Parathyroid adenoma (tissue), 2 donors: ENCODE measurements at regions not wholly inside any gene's neighbourhood (a gene's known extent, or its start where the extent isn't known, plus 50 kb on each side); places are given as distances from the start of the nearest gene placed in this dataset.

Experiments
- H2AFZ ChIP-seq: fragments of 300-600 bp; sonication (generic); one replicate; pipeline ENCODE4 v1.7.0; 2017; ENCODE audit warnings: antibody characterized with exemption, mild to moderate bottlenecking
- H3K27ac ChIP-seq: fragments of 300-600 bp; sonication (generic); one replicate; pipeline ENCODE4 v1.7.0; 2017
- H3K27me3 ChIP-seq: fragments of 300-600 bp; sonication (generic); one replicate; pipeline ENCODE4 v1.7.0; 2017; ENCODE audit warnings: low read length; ENCODE audit not compliant: control insufficient read depth, insufficient read depth
- H3K36me3 ChIP-seq: fragments of 300-600 bp; sonication (generic); one replicate; pipeline ENCODE4 v1.7.0; 2017; ENCODE audit warnings: low read length; ENCODE audit not compliant: control insufficient read depth, insufficient read depth
- H3K4me1 ChIP-seq: fragments of 300-600 bp; sonication (generic); one replicate; pipeline ENCODE4 v1.7.0; 2017; ENCODE audit warnings: control low read depth
- H3K4me2 ChIP-seq: fragments of 300-600 bp; sonication (generic); one replicate; pipeline ENCODE4 v1.7.0; 2017; ENCODE audit warnings: low read length
- H3K4me3 ChIP-seq: fragments of 300-600 bp; sonication (generic); one replicate; pipeline ENCODE4 v1.7.0; 2017; ENCODE audit warnings: low read depth, low read length
- H3K79me2 ChIP-seq: fragments of 300-600 bp; sonication (generic); one replicate; pipeline ENCODE4 v1.7.0; 2017; ENCODE audit warnings: control low read depth
- H3K9ac ChIP-seq: fragments of 300-600 bp; sonication (generic); one replicate; pipeline ENCODE4 v1.7.0; 2017; ENCODE audit warnings: mild to moderate bottlenecking
- H3K9me3 ChIP-seq: fragments of 300-600 bp; sonication (generic); one replicate; pipeline ENCODE4 v1.7.0; 2017; ENCODE audit warnings: low read length; ENCODE audit not compliant: control insufficient read depth
- CTCF ChIP-seq: fragments of 300-600 bp; sonication (generic); IDR thresholded peaks from one replicate; pipeline ENCODE4 v1.7.0; 2017; ENCODE audit warnings: antibody characterized with exemption, mild to moderate bottlenecking
- donor health status: primary hyperparathyroidism.

- no peak overlapping the region for H3K27ac ChIP-seq
Measured at GRCh38 chr11:23359297-23359696, 499.0 kb upstream of the CCDC179 start.

GRCh38 chr11:23364076-23364475 is 503.8 kb upstream of the CCDC179 start:
- TF ChIP-seq CTCF = no peak
- H2AFZ ChIP-seq = no peak overlapping the region
- H3K27me3 ChIP-seq = no peaks in the 10 kb centered on the region
- no peak overlapping the region for H3K4me3 ChIP-seq
- no peaks in the 10 kb centered on the region for H3K36me3 ChIP-seq
- H3K4me2 ChIP-seq = no peak overlapping the region
- H3K4me1 ChIP-seq = no peaks in the 10 kb centered on the region
- no peaks in the 10 kb centered on the region for H3K9me3 ChIP-seq
- H3K27ac ChIP-seq = no peak overlapping the region
- no peak overlapping the region for H3K9ac ChIP-seq
- H3K79me2 ChIP-seq = no peaks in the 10 kb centered on the region

More at GRCh38 chr11:23359297-23359696, 499.0 kb upstream of the CCDC179 start:
- Histone ChIP-seq H2AFZ (no peak overlapping the region), H3K4me3 (no peak overlapping the region), H3K27me3 (no peaks in the 10 kb centered on the region), H3K4me2 (no peak overlapping the region), H3K4me1 (no peaks in the 10 kb centered on the region), H3K36me3 (no peaks in the 10 kb centered on the region), H3K79me2 (no peaks in the 10 kb centered on the region), H3K9me3 (no peaks in the 10 kb centered on the region), H3K9ac (no peak overlapping the region)
- TF ChIP-seq CTCF = no peak

GRCh38 chr11:23370580-23371275 is 510.5 kb upstream of the CCDC179 start:
- Histone ChIP-seq H3K9me3 (no peaks in the 10 kb centered on the region), H2AFZ (no peak overlapping the region), H3K4me3 (no peak overlapping the region), H3K4me1 (no peaks in the 10 kb centered on the region), H3K79me2 (no peaks in the 10 kb centered on the region), H3K9ac (no peak overlapping the region), H3K27me3 (no peaks in the 10 kb centered on the region), H3K27ac (no peak overlapping the region), H3K4me2 (no peak overlapping the region), H3K36me3 (no peaks in the 10 kb centered on the region)
- TF ChIP-seq CTCF = no peak

- no peak overlapping the region for H2AFZ ChIP-seq
- no peak overlapping the region for H3K9ac ChIP-seq
- no peaks in the 10 kb centered on the region for H3K4me1 ChIP-seq
- H3K79me2 ChIP-seq = no peaks in the 10 kb centered on the region
- no peak for TF ChIP-seq CTCF
- H3K36me3 ChIP-seq = no peaks in the 10 kb centered on the region
- H3K4me3 ChIP-seq = no peak overlapping the region
- H3K27me3 ChIP-seq = no peaks in the 10 kb centered on the region
- no peak overlapping the region for H3K4me2 ChIP-seq
- no peaks in the 10 kb centered on the region for H3K9me3 ChIP-seq
- H3K27ac ChIP-seq = no peak overlapping the region
Measured at GRCh38 chr11:23377909-23378308, 517.6 kb upstream of the CCDC179 start.

- Histone ChIP-seq H3K27me3 (no peaks in the 10 kb centered on the region), H3K9me3 (no peaks in the 10 kb centered on the region), H3K36me3 (no peaks in the 10 kb centered on the region), H3K4me3 (no peak overlapping the region), H3K9ac (no peak overlapping the region), H3K4me2 (no peak overlapping the region), H3K79me2 (no peaks in the 10 kb centered on the region), H3K27ac (no peak overlapping the region), H2AFZ (no peak overlapping the region), H3K4me1 (no peaks in the 10 kb centered on the region)
- TF ChIP-seq CTCF = no peak
Measured at GRCh38 chr11:23391031-23391430, 530.8 kb upstream of the CCDC179 start.
